DND-41 (cell line): ENCODE measurements at regions not wholly inside any gene's neighbourhood (a gene's known extent, or its start where the extent isn't known, plus 50 kb on each side); places are given as distances from the start of the nearest gene placed in this dataset.

Experiments
- CTCF ChIP-seq: IDR thresholded peaks from 2 replicates; pipeline ENCODE4 v1.5.1; 2012; ENCODE audit warnings: borderline replicate concordance, low read length, moderate library complexity, mild to moderate bottlenecking; ENCODE audit not compliant: poor library complexity, severe bottlenecking; ENCODE audit errors: extremely low read depth
- EZH2 ChIP-seq: IDR thresholded peaks from 3 replicates; pipeline ENCODE4 v1.6.1; 2012; ENCODE audit warnings: borderline replicate concordance, low read depth, mild to moderate bottlenecking, moderate library complexity, low read length, inconsistent platforms; ENCODE audit not compliant: severe bottlenecking

- TF ChIP-seq CTCF, result no peak
- TF ChIP-seq EZH2, result no peak
Observed at GRCh38 chr5:85168474-85168873, 783.8 kb upstream of the EDIL3 start.
